ENCODE measurements at regions not wholly inside any gene's neighbourhood (a gene's known extent, or its start where the extent isn't known, plus 50 kb on each side); places are given as distances from the start of the nearest gene placed in this dataset.

GRCh38 chr3:152160350-152161011 is 108.2 kb upstream of the MBNL1 start:
- Histone ChIP-seq H3K9me3 (ENCODE audit: control insufficient read depth in 4 of 4, low read length in 3 of 4) (no peaks in the 10 kb centered on the region), H3K27ac (ENCODE audit: low read depth in 1 of 2, low read length in 2 of 2) (no peak overlapping the region), H3K4me1 (ENCODE audit: control insufficient read depth in 4 of 4, insufficient read depth in 4 of 4, low read length in 3 of 4) (no peaks in the 10 kb centered on the region), H3K27me3 (ENCODE audit: control insufficient read depth in 4 of 4, insufficient read depth in 4 of 4, low read length in 3 of 4) (no peaks in the 10 kb centered on the region), H3K36me3 (ENCODE audit: control insufficient read depth in 4 of 4, insufficient read depth in 3 of 4, low read depth in 1 of 4, low read length in 3 of 4) (no peaks in the 10 kb centered on the region), H3K4me3 (ENCODE audit: low read depth in 1 of 3, low read length in 3 of 3) (no peak overlapping the region), H3K9ac (ENCODE audit: low read depth in 1 of 2, low read length in 2 of 2) (no peak overlapping the region)
- no peak for DNase-seq (ENCODE audit: low spot score)
- 78% methylated on average over 5 of the region's 5 CpGs for WGBS
- TF ChIP-seq NR2F2 (IDR thresholded peaks at IDR 0.05), result no peak
- no peak for TF ChIP-seq CTCF (IDR thresholded peaks at IDR 0.05; ENCODE audit: low read depth, low read length, missing input control)
- no peak for TF ChIP-seq YY1 (IDR thresholded peaks at IDR 0.05)
- no peak for TF ChIP-seq HNF4A (conservative IDR thresholded peaks at IDR 0.05)
- TF ChIP-seq TAF1 (conservative IDR thresholded peaks at IDR 0.05), result no peak
- TF ChIP-seq GABPA (IDR thresholded peaks at IDR 0.05 in 1 of 2, conservative IDR thresholded peaks at IDR 0.05 in 1 of 2), result no peak
- TF ChIP-seq MAX (IDR thresholded peaks at IDR 0.05), result no peak
- TF ChIP-seq SP1 (IDR thresholded peaks at IDR 0.05), result no peak
- no peak for TF ChIP-seq FOXA1 (IDR thresholded peaks at IDR 0.05)
- TF ChIP-seq FOXA2 (IDR thresholded peaks at IDR 0.05), result no peak
- no peak for TF ChIP-seq JUND (IDR thresholded peaks at IDR 0.05)
- TF ChIP-seq REST (IDR thresholded peaks at IDR 0.05), result no peak
- TF ChIP-seq RXRA (IDR thresholded peaks at IDR 0.05), result no peak
- TF ChIP-seq EGR1 (IDR thresholded peaks at IDR 0.05; ENCODE audit: low read depth in 2 of 2), result no peak
- no peak for TF ChIP-seq ATF3 (IDR thresholded peaks at IDR 0.05)
- TF ChIP-seq HNF4G (IDR thresholded peaks at IDR 0.05), result no peak
- no peak for TF ChIP-seq ZBTB33 (IDR thresholded peaks at IDR 0.05)
- TF ChIP-seq RAD21 (IDR thresholded peaks at IDR 0.05), result no peak
